GM12878 (cell line): ENCODE measurements at regions not wholly inside any gene's neighbourhood (a gene's known extent, or its start where the extent isn't known, plus 50 kb on each side); places are given as distances from the start of the nearest gene placed in this dataset.

Experiments used
- ATAC-seq: fragments of 200-7000 bp; cut with Tn5 transposase; 3 replicates; pipeline ENCODE4 v1.9.1; 2020; ENCODE audit warnings: mild to moderate bottlenecking, moderate library complexity
- BruUV-seq: library from RNA; stranded (reverse); fragments of 400-500 nt; replicated peaks from 2 replicates; lab custom pipeline; 2021; lab: Mats Ljungman, UMichigan
- CTCF ChIA-PET: fragments of 300-600 bp; sonication (Branson Sonifier 250); formaldehyde crosslinking; extraction: SDS; loops from one replicate; lab custom pipeline; 2021; ENCODE audit warnings: inconsistent platforms; lab: Yijun Ruan, JAX
- POLR2A ChIA-PET: fragments of 350-600 bp; formaldehyde crosslinking; extraction: SDS; loops from one replicate; lab custom pipeline; 2021; ENCODE audit warnings: inconsistent platforms; lab: Charles Lee
- RAD21 ChIA-PET: fragments of 300-600 bp; sonication (Branson Sonifier 250); formaldehyde crosslinking; loops from one replicate; lab custom pipeline; 2023; ENCODE audit warnings: antibody characterized with exemption; ENCODE audit not compliant: unreplicated experiment; lab: Charles Lee
- SMC1A ChIA-PET: fragments of 300-600 bp; sonication (Branson Sonifier 250); formaldehyde crosslinking; loops from one replicate; lab custom pipeline; 2023; ENCODE audit not compliant: unreplicated experiment, uncharacterized antibody; lab: Charles Lee
- DNase-seq: peaks from one replicate; pipeline ENCODE4 v3.0.0-alpha.2; 2011; ENCODE audit warnings: low read depth, low spot score
- FAIRE-seq: peaks from 3 replicates; lab custom pipeline; 2011; peaks lifted over from hg19 to GRCh38; lab: Jason Lieb, UNC
- H2AFZ ChIP-seq: 2 replicates; pipeline ENCODE4 v1.6.0; 2011; ENCODE audit warnings: low read depth, low read length, control low read depth; ENCODE audit not compliant: control insufficient read depth
- H3K27ac ChIP-seq: 2 replicates; pipeline ENCODE4 v1.5.1; 2011; ENCODE audit warnings: control low read depth; ENCODE audit not compliant: control insufficient read depth, insufficient read depth
- H3K27me3 ChIP-seq, 2 experiments: replicated peaks in 1 of 2; 2 replicates each; pipeline versions ENCODE4 v1.6.0 to v1.6.1; 2011; ENCODE audit warnings: low read length in 1 of 2; ENCODE audit not compliant: control insufficient read depth in 2 of 2, insufficient read depth in 2 of 2
- H3K36me3 ChIP-seq, 2 experiments: 2 replicates each; pipeline ENCODE4 v1.5.1; 2011; ENCODE audit warnings: low read length in 1 of 2; ENCODE audit not compliant: control insufficient read depth in 2 of 2, insufficient read depth in 2 of 2
- H3K4me1 ChIP-seq: 2 replicates; pipeline ENCODE4 v1.6.1; 2011; ENCODE audit warnings: mild to moderate bottlenecking, low read length, moderate library complexity, mixed read lengths; ENCODE audit not compliant: control insufficient read depth, insufficient read depth
- H3K4me2 ChIP-seq: 2 replicates; pipeline ENCODE4 v1.6.0; 2011; ENCODE audit warnings: control low read depth; ENCODE audit not compliant: control insufficient read depth, insufficient read depth
- H3K4me3 ChIP-seq: fragments of 200-600 bp; sonication (generic); 2 replicates; pipeline ENCODE4 v1.5.1; 2016
- H3K79me2 ChIP-seq: 2 replicates; pipeline ENCODE4 v1.6.0; 2011; ENCODE audit warnings: low read length; ENCODE audit not compliant: control insufficient read depth, insufficient read depth
- H3K9ac ChIP-seq: 2 replicates; pipeline ENCODE4 v1.8.0; 2011; ENCODE audit warnings: low read length, control low read depth, mixed read lengths; ENCODE audit not compliant: control insufficient read depth, insufficient read depth
- H3K9me3 ChIP-seq: replicated peaks from 3 replicates; pipeline ENCODE4 v1.5.1; 2011; ENCODE audit warnings: mild to moderate bottlenecking, low read length; ENCODE audit not compliant: control insufficient read depth, insufficient read depth
- H4K20me1 ChIP-seq: 2 replicates; pipeline ENCODE4 v1.6.0; 2011; ENCODE audit not compliant: control insufficient read depth, insufficient read depth
- GABPA ChIP-seq: IDR thresholded peaks from 2 replicates; pipeline ENCODE4 v1.6.1; 2014; ENCODE audit warnings: antibody characterized with exemption, low read depth, mild to moderate bottlenecking, inconsistent platforms
- HDGF ChIP-seq: fragments of 450-650 bp; IDR thresholded peaks from 2 replicates; pipeline ENCODE4 v1.6.1; 2016; ENCODE audit warnings: antibody characterized with exemption
- LARP7 ChIP-seq: fragments of 450-650 bp; IDR thresholded peaks from 2 replicates; pipeline ENCODE4 v1.6.1; 2017; ENCODE audit warnings: mild to moderate bottlenecking
- NR2C2 ChIP-seq: IDR thresholded peaks from 2 replicates; pipeline ENCODE4 v1.6.1; 2011; ENCODE audit warnings: borderline replicate concordance, low read depth; ENCODE audit not compliant: control insufficient read depth, insufficient read length
- POU2F2 ChIP-seq: IDR thresholded peaks from 3 replicates; pipeline ENCODE4 v1.6.1; 2011; ENCODE audit warnings: low read depth, mild to moderate bottlenecking, low read length, borderline replicate concordance
- RFX5 ChIP-seq: IDR thresholded peaks from 2 replicates; pipeline ENCODE4 v1.6.1; 2011; ENCODE audit warnings: low read depth, low read length, improper control_type of control experiment
- RUNX3 ChIP-seq: IDR thresholded peaks from 2 replicates; pipeline ENCODE4 v1.6.1; 2012; ENCODE audit warnings: low read length, inconsistent platforms
- ZNF384 ChIP-seq: IDR thresholded peaks from 2 replicates; pipeline ENCODE4 v1.6.1; 2012; ENCODE audit warnings: low read depth, mild to moderate bottlenecking, low read length, improper control_type of control experiment, borderline replicate concordance
- WGBS: methylation state at CpG from one replicate; pipeline ENCODE4 v1.1.6; 2016; ENCODE audit warnings: low lambda C conversion rate; ENCODE audit not compliant: insufficient replicate concordance, insufficient coverage; ENCODE audit errors: missing lambda C conversion rate; 5-methylcytosine and 5-hydroxymethylcytosine counted together
- in situ Hi-C: fragments of 300-500 bp; cut with MboI; formaldehyde crosslinking; loops from 9 replicates; pipeline ENCODE4 v1.14.3; 2018; ENCODE audit warnings: mixed read lengths
- intact Hi-C: fragments of 100-400 bp; cut with micrococcal nuclease; formaldehyde crosslinking; loops from one replicate; pipeline ENCODE4 v1.14.2; 2022; ENCODE audit not compliant: unreplicated experiment
- TF ChIP-seq, protein P1 (sequence below): fragments of 450-650 bp; IDR thresholded peaks from 2 replicates; pipeline ENCODE4 v1.6.1; 2016; ENCODE audit warnings: mild to moderate bottlenecking
- TF ChIP-seq, protein P2 (sequence below): fragments of 450-650 bp; IDR thresholded peaks from 2 replicates; pipeline ENCODE4 v1.6.1; 2017; ENCODE audit warnings: borderline replicate concordance

DNA sequence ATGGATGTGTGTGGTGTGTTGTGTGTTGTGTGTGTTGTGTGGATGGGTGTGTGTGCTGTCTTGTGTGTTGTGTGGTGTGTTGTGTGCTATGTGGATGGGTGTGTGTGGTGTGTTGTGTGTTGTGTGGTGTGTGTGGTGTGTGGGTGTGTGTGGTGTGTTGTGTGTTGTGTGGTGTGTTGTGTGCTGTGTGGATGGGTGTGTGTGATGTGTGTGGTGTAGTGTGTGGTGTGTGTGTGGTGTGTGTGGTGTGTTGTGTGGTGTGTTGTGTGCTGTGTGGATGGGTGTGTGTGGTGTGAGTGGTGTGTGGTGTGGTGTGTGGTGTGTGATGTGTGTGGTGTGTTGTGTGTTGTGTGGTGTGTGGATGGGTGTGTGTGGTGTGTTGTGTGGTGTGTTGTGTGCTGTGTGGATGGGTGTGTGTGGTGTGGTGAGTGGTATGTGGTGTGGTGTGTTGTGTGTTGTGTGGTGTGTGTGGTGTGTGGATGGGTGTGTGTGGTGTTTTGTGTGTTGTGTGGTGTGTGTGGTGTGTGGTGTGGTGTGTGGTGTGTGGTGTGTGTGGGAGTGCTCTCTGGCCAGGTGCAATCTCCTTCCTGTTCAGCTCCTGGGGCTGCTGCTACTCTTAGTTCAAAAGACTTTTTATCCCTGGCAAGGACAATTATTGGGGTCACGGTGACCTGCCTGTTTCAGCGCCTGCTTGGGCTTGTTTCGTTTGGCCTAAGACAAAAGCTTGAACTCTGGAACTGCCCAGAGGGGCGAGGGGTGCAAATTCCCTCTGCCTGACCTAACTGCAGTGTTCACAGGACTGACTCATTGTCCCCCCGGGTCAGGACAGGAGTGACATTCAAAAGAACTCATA lies 101.1 kb downstream of the UBIAD1 start:
- no TSS peak for BruUV-seq
- DNase-seq: no peak
- Histone ChIP-seq H3K9ac (no peak overlapping the region), H4K20me1 (no peaks in the 10 kb centered on the region), H3K27ac (no peak overlapping the region), H3K27me3 (no peaks in the 10 kb centered on the region), H3K36me3 (no peaks in the 10 kb centered on the region), H3K9me3 (no peaks in the 10 kb centered on the region; the same call in 2 of the 3 replicates), H3K4me1 (no peaks in the 10 kb centered on the region; the same call in 1 of the 2 replicates), H3K79me2 (no peaks in the 10 kb centered on the region), H2AFZ (no peak overlapping the region), H3K4me2 (no peak overlapping the region), H3K4me3 (no peak overlapping the region)
- TF ChIP-seq, protein P1, sequence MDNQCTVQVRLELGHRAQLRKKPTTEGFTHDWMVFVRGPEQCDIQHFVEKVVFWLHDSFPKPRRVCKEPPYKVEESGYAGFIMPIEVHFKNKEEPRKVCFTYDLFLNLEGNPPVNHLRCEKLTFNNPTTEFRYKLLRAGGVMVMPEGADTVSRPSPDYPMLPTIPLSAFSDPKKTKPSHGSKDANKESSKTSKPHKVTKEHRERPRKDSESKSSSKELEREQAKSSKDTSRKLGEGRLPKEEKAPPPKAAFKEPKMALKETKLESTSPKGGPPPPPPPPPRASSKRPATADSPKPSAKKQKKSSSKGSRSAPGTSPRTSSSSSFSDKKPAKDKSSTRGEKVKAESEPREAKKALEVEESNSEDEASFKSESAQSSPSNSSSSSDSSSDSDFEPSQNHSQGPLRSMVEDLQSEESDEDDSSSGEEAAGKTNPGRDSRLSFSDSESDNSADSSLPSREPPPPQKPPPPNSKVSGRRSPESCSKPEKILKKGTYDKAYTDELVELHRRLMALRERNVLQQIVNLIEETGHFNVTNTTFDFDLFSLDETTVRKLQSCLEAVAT: 0 out of 2 replicates have a peak, but pooled peaks have one; percentile 32
- peak; percentile 40 for TF ChIP-seq NR2C2
- TF ChIP-seq, protein P2, sequence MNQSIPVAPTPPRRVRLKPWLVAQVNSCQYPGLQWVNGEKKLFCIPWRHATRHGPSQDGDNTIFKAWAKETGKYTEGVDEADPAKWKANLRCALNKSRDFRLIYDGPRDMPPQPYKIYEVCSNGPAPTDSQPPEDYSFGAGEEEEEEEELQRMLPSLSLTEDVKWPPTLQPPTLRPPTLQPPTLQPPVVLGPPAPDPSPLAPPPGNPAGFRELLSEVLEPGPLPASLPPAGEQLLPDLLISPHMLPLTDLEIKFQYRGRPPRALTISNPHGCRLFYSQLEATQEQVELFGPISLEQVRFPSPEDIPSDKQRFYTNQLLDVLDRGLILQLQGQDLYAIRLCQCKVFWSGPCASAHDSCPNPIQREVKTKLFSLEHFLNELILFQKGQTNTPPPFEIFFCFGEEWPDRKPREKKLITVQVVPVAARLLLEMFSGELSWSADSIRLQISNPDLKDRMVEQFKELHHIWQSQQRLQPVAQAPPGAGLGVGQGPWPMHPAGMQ: 0 out of 2 replicates have a peak, but pooled peaks have one; percentile 18
- no peak for TF ChIP-seq HDGF
- peak; percentile 51; the same call in 1 of the 2 replicates for TF ChIP-seq RUNX3
- TF ChIP-seq ZNF384: no peak
- TF ChIP-seq LARP7: no peak
- no peak for TF ChIP-seq RFX5
- TF ChIP-seq GABPA: no peak
- TF ChIP-seq POU2F2: no peak
- intact Hi-C loops (no loop called here), in situ Hi-C loops (no loop called here)
- ChIA-PET POLR2A (no interaction called here), CTCF (interaction anchor here (1.6 kb wide), 1 partner anchor 336 kb away, joined by 3 read pairs; no protein-coding TSS in a partner anchor), SMC1A (no interaction called here), RAD21 (no interaction called here)
- peak; percentile 97 for FAIRE-seq
- WGBS: 32% methylated on average over 5 of the region's 5 CpGs
- peak; percentile 17 for ATAC-seq
